SK-N-SH treated with all-trans-retinoic acid at 6 μM for 48 hours (cell line): ENCODE measurements at regions not wholly inside any gene's neighbourhood (a gene's known extent, or its start where the extent isn't known, plus 50 kb on each side); places are given as distances from the start of the nearest gene placed in this dataset.

ENCODE experiments used
- ARNTL ChIP-seq: fragments of 450-650 bp; formaldehyde crosslinking; IDR thresholded peaks from 2 replicates; pipeline ENCODE4 v1.5.0; 2020; ENCODE audit warnings: low read depth, mild to moderate bottlenecking, moderate library complexity, borderline replicate concordance
- BACH2 ChIP-seq: fragments of 250-450 bp; sonication (Bioruptor Pico); IDR thresholded peaks from 2 replicates; pipeline ENCODE4 v1.9.0; 2021; ENCODE audit warnings: mild to moderate bottlenecking, borderline replicate concordance
- ZFP30 ChIP-seq: fragments of 450-650 bp; formaldehyde crosslinking; IDR thresholded peaks from 2 replicates; pipeline ENCODE4 v1.5.0; 2022; ENCODE audit warnings: mild to moderate bottlenecking, moderate library complexity

- TF ChIP-seq ARNTL (CRISPR knock-in tag) (no peak), BACH2 (CRISPR knock-in tag) (no peak), ZFP30 (CRISPR knock-in tag) (no peak)
Measured at GRCh38 chr7:374706-375311, 84.8 kb downstream of the FOXL3 start.
